Fibroblast of pulmonary artery (primary cell): ENCODE measurements at regions not wholly inside any gene's neighbourhood (a gene's known extent, or its start where the extent isn't known, plus 50 kb on each side); places are given as distances from the start of the nearest gene placed in this dataset.
A peak's percentile ranks its signal among the peaks of the same experiment; 100 is the strongest.

Source experiments
- DNase-seq: peaks from one replicate; pipeline ENCODE4 v3.0.0-alpha.2; 2010; ENCODE audit warnings: low read depth
- H3K4me3 ChIP-seq: replicated peaks from 2 replicates; pipeline ENCODE4 v1.5.1; 2011; ENCODE audit warnings: low read depth, mild to moderate bottlenecking, control low read depth, low read length, moderate library complexity
- TF ChIP-seq, protein P1 (sequence below): IDR thresholded peaks from 2 replicates; pipeline ENCODE4 v1.5.1; 2011; ENCODE audit warnings: mild to moderate bottlenecking, control low read depth, low read length, inconsistent platforms; ENCODE audit errors: missing control alignments

DNA sequence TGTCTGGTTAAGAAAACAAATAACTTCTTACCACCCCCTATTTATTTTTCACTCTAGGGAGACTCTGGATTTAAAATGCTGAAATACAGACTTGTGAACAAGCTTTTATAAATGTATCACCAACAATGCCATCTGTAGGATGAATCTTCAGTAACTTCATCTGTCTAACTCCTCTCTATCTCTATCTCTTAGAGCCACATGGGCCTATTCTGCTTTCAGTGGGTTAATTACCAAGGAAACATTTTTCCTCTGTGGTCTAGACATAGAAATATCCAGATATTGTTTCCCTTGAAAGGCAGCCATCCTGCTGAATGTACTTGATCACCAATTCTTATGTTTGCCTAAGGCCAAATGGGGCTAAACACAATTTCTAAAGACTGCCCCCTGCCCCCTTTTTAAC, 167.6 kb upstream of the COL8A1 start:
- DNase-seq, result no peak
- H3K4me3 ChIP-seq, result no peak overlapping the region
- TF ChIP-seq, protein P1, sequence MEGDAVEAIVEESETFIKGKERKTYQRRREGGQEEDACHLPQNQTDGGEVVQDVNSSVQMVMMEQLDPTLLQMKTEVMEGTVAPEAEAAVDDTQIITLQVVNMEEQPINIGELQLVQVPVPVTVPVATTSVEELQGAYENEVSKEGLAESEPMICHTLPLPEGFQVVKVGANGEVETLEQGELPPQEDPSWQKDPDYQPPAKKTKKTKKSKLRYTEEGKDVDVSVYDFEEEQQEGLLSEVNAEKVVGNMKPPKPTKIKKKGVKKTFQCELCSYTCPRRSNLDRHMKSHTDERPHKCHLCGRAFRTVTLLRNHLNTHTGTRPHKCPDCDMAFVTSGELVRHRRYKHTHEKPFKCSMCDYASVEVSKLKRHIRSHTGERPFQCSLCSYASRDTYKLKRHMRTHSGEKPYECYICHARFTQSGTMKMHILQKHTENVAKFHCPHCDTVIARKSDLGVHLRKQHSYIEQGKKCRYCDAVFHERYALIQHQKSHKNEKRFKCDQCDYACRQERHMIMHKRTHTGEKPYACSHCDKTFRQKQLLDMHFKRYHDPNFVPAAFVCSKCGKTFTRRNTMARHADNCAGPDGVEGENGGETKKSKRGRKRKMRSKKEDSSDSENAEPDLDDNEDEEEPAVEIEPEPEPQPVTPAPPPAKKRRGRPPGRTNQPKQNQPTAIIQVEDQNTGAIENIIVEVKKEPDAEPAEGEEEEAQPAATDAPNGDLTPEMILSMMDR, result no peak

DNA sequence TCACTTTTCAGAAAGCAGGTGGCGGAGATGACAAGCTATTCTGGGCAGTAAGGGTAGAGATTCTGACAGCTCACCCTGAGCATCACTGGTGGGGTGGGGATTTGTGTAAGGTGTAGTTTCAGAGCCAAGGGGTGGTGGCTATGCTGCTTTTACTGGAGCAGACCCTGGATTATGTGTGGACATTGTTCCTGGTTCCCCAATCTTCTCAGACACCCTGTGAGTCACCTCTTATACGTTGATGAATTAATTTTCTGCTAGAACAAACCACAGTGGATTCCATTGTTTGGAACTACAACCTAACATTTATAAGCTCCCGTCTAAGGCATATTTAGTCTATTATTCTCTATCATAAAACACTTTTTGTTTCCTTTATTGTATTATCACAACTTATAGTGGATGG, 169.5 kb upstream of the COL8A1 start:
- DNase-seq, result no peak
- TF ChIP-seq, protein P1, result no peak
- H3K4me3 ChIP-seq, result no peak overlapping the region

GRCh38 chr3:99467420-99467819, 171.0 kb upstream of the COL8A1 start:
- DNase-seq, result no peak
- H3K4me3 ChIP-seq, result no peak overlapping the region
- TF ChIP-seq, protein P1, result no peak

GRCh38 chr3:99466331-99466730, 172.1 kb upstream of the COL8A1 start:
- H3K4me3 ChIP-seq, result no peak overlapping the region
- TF ChIP-seq, protein P1, result no peak
- no peak for DNase-seq

GRCh38 chr3:99458013-99458412, 180.4 kb upstream of the COL8A1 start:
- no peak overlapping the region for H3K4me3 ChIP-seq
- DNase-seq, result no peak
- TF ChIP-seq, protein P1, result no peak

- no peak for DNase-seq
- TF ChIP-seq, protein P1, result no peak
- H3K4me3 ChIP-seq, result no peak overlapping the region
Observed at GRCh38 chr3:99442599-99442998, 195.8 kb upstream of the COL8A1 start.

GRCh38 chr3:99439892-99440291, 198.5 kb upstream of the COL8A1 start:
- TF ChIP-seq, protein P1, result no peak
- peak; percentile 39 for DNase-seq

More at GRCh38 chr3:99439892-99440291, 198.5 kb upstream of the COL8A1 start:
- no peak overlapping the region for H3K4me3 ChIP-seq
